Liver (tissue), 8 donors: ENCODE measurements at regions not wholly inside any gene's neighbourhood (a gene's known extent, or its start where the extent isn't known, plus 50 kb on each side); places are given as distances from the start of the nearest gene placed in this dataset.

Experiments used
- DNase-seq: peaks from one replicate; pipeline ENCODE4 v3.0.0-alpha.2; 2017; ENCODE audit warnings: low spot score
- H3K27ac ChIP-seq, 2 donors: one replicate each; pipeline ENCODE4 v1.7.0; 2013; ENCODE audit warnings: inconsistent platforms in 2 of 2, low read length in 2 of 2, control low read depth in 1 of 2, low read depth in 1 of 2, mild to moderate bottlenecking in 1 of 2
- H3K27me3 ChIP-seq, 4 donors: one replicate each; pipeline versions ENCODE4 v1.6.1 to v1.7.0; 2013; ENCODE audit warnings: low read length in 3 of 4, inconsistent platforms in 1 of 4, mild to moderate bottlenecking in 1 of 4, moderate library complexity in 1 of 4; ENCODE audit not compliant: control insufficient read depth in 4 of 4, insufficient read depth in 4 of 4
- H3K36me3 ChIP-seq, 4 donors: one replicate each; pipeline versions ENCODE4 v1.6.1 to v1.7.0; 2013; ENCODE audit warnings: low read length in 3 of 4, mild to moderate bottlenecking in 3 of 4, low read depth in 1 of 4, moderate library complexity in 1 of 4; ENCODE audit not compliant: control insufficient read depth in 4 of 4, insufficient read depth in 3 of 4
- H3K4me1 ChIP-seq, 4 donors: one replicate each; pipeline versions ENCODE4 v1.6.1 to v1.7.0; 2013; ENCODE audit warnings: low read length in 3 of 4, mild to moderate bottlenecking in 3 of 4, moderate library complexity in 1 of 4; ENCODE audit not compliant: control insufficient read depth in 4 of 4, insufficient read depth in 4 of 4
- H3K4me3 ChIP-seq, 3 donors: one replicate each; pipeline versions ENCODE4 v1.6.1 to v1.7.0; 2013; ENCODE audit warnings: low read length in 3 of 3, control low read depth in 1 of 3, low read depth in 1 of 3, mild to moderate bottlenecking in 1 of 3
- H3K9ac ChIP-seq, 2 donors: one replicate each; pipeline ENCODE4 v1.7.0; 2013; ENCODE audit warnings: low read length in 2 of 2, mild to moderate bottlenecking in 2 of 2, moderate library complexity in 2 of 2, control low read depth in 1 of 2, low read depth in 1 of 2
- H3K9me3 ChIP-seq, 4 donors: one replicate each; pipeline versions ENCODE4 v1.6.1 to v1.7.0; 2013; ENCODE audit warnings: low read length in 3 of 4; ENCODE audit not compliant: control insufficient read depth in 4 of 4
- ATF3 ChIP-seq: IDR thresholded peaks from 2 replicates; pipeline ENCODE4 v1.6.1; 2016; ENCODE audit warnings: antibody characterized with exemption
- CTCF ChIP-seq: fragments of 150-350 bp; IDR thresholded peaks from 2 replicates; pipeline ENCODE4 v1.5.1; 2017; ENCODE audit warnings: improper control_type of control experiment, low read depth, low read length; ENCODE audit not compliant: missing input control
- FOXA1 ChIP-seq: IDR thresholded peaks from 2 replicates; pipeline ENCODE4 v1.6.1; 2016; ENCODE audit warnings: antibody characterized with exemption
- FOXA2 ChIP-seq: IDR thresholded peaks from 2 replicates; pipeline ENCODE4 v1.6.1; 2016; ENCODE audit warnings: antibody characterized with exemption
- GABPA ChIP-seq, 2 donors: IDR thresholded peaks in 1 of 2; conservative IDR thresholded peaks in 1 of 2; 2 replicates each; pipeline ENCODE4 v1.6.1; 2016; ENCODE audit warnings: antibody characterized with exemption in 2 of 2, mild to moderate bottlenecking in 1 of 2, moderate library complexity in 1 of 2
- HNF4A ChIP-seq, 2 donors: conservative IDR thresholded peaks; 2 replicates each; pipeline ENCODE4 v1.6.1; 2016; ENCODE audit warnings: antibody characterized with exemption in 2 of 2, mild to moderate bottlenecking in 2 of 2
- JUND ChIP-seq, 2 donors: IDR thresholded peaks; 2 replicates each; pipeline ENCODE4 v1.6.1; 2016; ENCODE audit warnings: antibody characterized with exemption in 2 of 2
- MAX ChIP-seq: IDR thresholded peaks from 2 replicates; pipeline ENCODE4 v1.6.1; 2016; ENCODE audit warnings: antibody characterized with exemption
- NR2F2 ChIP-seq: IDR thresholded peaks from 2 replicates; pipeline ENCODE4 v1.6.1; 2016; ENCODE audit warnings: antibody characterized with exemption
- REST ChIP-seq: IDR thresholded peaks from 2 replicates; pipeline ENCODE4 v1.6.1; 2016; ENCODE audit warnings: antibody characterized with exemption, mild to moderate bottlenecking
- RXRA ChIP-seq, 2 donors: IDR thresholded peaks; 2 replicates each; pipeline ENCODE4 v1.6.1; 2017 to 2018; ENCODE audit warnings: antibody characterized with exemption in 2 of 2, mild to moderate bottlenecking in 1 of 2
- YY1 ChIP-seq: IDR thresholded peaks from 2 replicates; pipeline ENCODE4 v1.6.1; 2016; ENCODE audit warnings: antibody characterized with exemption, mild to moderate bottlenecking
- ZBTB33 ChIP-seq: IDR thresholded peaks from 2 replicates; pipeline ENCODE4 v1.6.1; 2016; ENCODE audit warnings: antibody characterized with exemption
- WGBS: extraction: QIAGEN DNeasy Blood & Tissue Kit; methylation state at CpG from one replicate; pipeline ENCODE4 v1.1.7; 2013; 5-methylcytosine and 5-hydroxymethylcytosine counted together
- donor health status: healthy.
- donor health status: healthy.
- donor health status: healthy.
- donor health status: healthy.
- donor health status: healthy.

GRCh38 chr6:163985710-163986109, 571.2 kb downstream of the QKI start (continued):
- TF ChIP-seq CTCF (no peak), HNF4A (conservative IDR thresholded peaks at IDR 0.05) (no peak), GABPA (IDR thresholded peaks at IDR 0.05 in 1 of 2, conservative IDR thresholded peaks at IDR 0.05 in 1 of 2) (no peak), RXRA (IDR thresholded peaks at IDR 0.05) (no peak), FOXA2 (no peak)

- 45% methylated on average over 1 of the region's 1 CpG for WGBS
Measured at GRCh38 chr6:163985040-163985439, 570.5 kb downstream of the QKI start.

GRCh38 chr6:163984124-163984936, 569.8 kb downstream of the QKI start:
- no peaks in the 10 kb centered on the region for H3K9me3 ChIP-seq
- TF ChIP-seq GABPA (IDR thresholded peaks at IDR 0.05 in 1 of 2, conservative IDR thresholded peaks at IDR 0.05 in 1 of 2) (no peak), YY1 (no peak), JUND (IDR thresholded peaks at IDR 0.05) (no peak), MAX (no peak), CTCF (no peak), ZBTB33 (no peak), ATF3 (no peak), FOXA2 (no peak), REST (no peak), NR2F2 (no peak), FOXA1 (no peak)
- no peak overlapping the region for H3K4me3 ChIP-seq
- no peaks in the 10 kb centered on the region for H3K4me1 ChIP-seq
- H3K36me3 ChIP-seq = no peaks in the 10 kb centered on the region
- DNase-seq = no peak
- WGBS = 74% methylated on average over 9 of the region's 9 CpGs
- H3K9ac ChIP-seq = no peak overlapping the region
- H3K27me3 ChIP-seq = no peaks in the 10 kb centered on the region
- no peak overlapping the region for H3K27ac ChIP-seq

More at GRCh38 chr6:163985040-163985439, 570.5 kb downstream of the QKI start:
- Histone ChIP-seq H3K4me1 (no peaks in the 10 kb centered on the region), H3K9me3 (no peaks in the 10 kb centered on the region), H3K9ac (no peak overlapping the region), H3K27me3 (no peaks in the 10 kb centered on the region), H3K4me3 (no peak overlapping the region), H3K36me3 (no peaks in the 10 kb centered on the region), H3K27ac (no peak overlapping the region)
- DNase-seq = no peak
- no peak for TF ChIP-seq HNF4A (conservative IDR thresholded peaks at IDR 0.05)
